ENCODE measurements at regions not wholly inside any gene's neighbourhood (a gene's known extent, or its start where the extent isn't known, plus 50 kb on each side); places are given as distances from the start of the nearest gene placed in this dataset.
A peak's percentile ranks its signal among the peaks of the same experiment; 100 is the strongest.

DNA sequence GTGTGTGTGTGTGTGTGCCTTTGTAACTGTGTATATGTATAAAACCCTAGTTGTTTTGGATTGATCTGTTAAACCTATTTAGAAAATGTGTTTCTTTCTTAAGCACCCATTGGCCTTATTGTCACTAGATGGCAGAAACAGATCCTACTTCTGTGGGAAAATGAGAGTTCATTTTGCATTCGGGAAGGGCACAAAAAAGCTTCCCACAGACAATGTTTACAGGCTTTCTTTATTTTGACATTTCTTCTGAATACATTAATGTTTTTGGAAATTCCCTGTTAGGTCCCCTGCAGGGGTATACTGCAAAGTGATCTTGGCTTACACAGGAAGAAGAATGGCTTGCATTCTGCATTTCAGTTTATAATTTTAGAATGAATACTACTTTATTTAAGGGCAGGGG, 481.8 kb upstream of the ARRDC3 start:
- H3K4ac ChIP-seq (ENCODE audit: low read depth in 1 of 2, low read length in 2 of 2), result no peak overlapping the region
- no peak overlapping the region for H3K4me3 ChIP-seq (ENCODE audit: insufficient read depth in 1 of 2, low read depth in 1 of 2, low read length in 2 of 2)
- no peak overlapping the region for H3K9ac ChIP-seq (ENCODE audit: low read length)
- no peak overlapping the region for H3K23ac ChIP-seq (ENCODE audit: low read length in 2 of 2)
- H2BK5ac ChIP-seq (ENCODE audit: low read depth, low read length, poor library complexity, severe bottlenecking), result no peak overlapping the region
- H2AK5ac ChIP-seq (ENCODE audit: low read length, severe bottlenecking), result no peak overlapping the region
- no peaks in the 10 kb centered on the region for H3K36me3 ChIP-seq (ENCODE audit: control insufficient read depth in 1 of 2, insufficient read depth in 2 of 2, low read depth in 1 of 2, low read length in 2 of 2)
- H2BK120ac ChIP-seq (ENCODE audit: low read depth, low read length), result no peak overlapping the region
- H3K4me1 ChIP-seq (ENCODE audit: control insufficient read depth, insufficient read depth, low read depth, low read length), result no peaks in the 10 kb centered on the region
- no peak overlapping the region for H4K91ac ChIP-seq (ENCODE audit: low read length)
- no peak for DNase-seq
- H3K18ac ChIP-seq (ENCODE audit: low read depth in 1 of 2, low read length in 2 of 2), result no peak overlapping the region
- H3K14ac ChIP-seq (ENCODE audit: low read length in 2 of 2), result no peak overlapping the region
- no peak overlapping the region for H2AFZ ChIP-seq (ENCODE audit: low read depth, low read length)
- no peak overlapping the region for H2BK12ac ChIP-seq (ENCODE audit: low read length in 2 of 2)
- H2BK15ac ChIP-seq (ENCODE audit: low read depth, poor library complexity, severe bottlenecking), result no peak overlapping the region
- no peaks in the 10 kb centered on the region for H3K27me3 ChIP-seq (ENCODE audit: control insufficient read depth in 1 of 2, insufficient read depth in 1 of 2, low read length in 2 of 2)
- no peak overlapping the region for H3K27ac ChIP-seq (ENCODE audit: low read length, poor library complexity, severe bottlenecking)
- no peaks in the 10 kb centered on the region for H3K79me1 ChIP-seq (replicated peaks; ENCODE audit: low read length, poor library complexity, severe bottlenecking)
- H3K9me3 ChIP-seq (ENCODE audit: control insufficient read depth, low read length), result no peaks in the 10 kb centered on the region
- no CpG with 5 or more reads among the region's 1 CpG for WGBS
- H4K8ac ChIP-seq (ENCODE audit: low read length), result no peak overlapping the region
- no peak overlapping the region for H3K4me2 ChIP-seq (ENCODE audit: low read length, poor library complexity, severe bottlenecking)

DNA sequence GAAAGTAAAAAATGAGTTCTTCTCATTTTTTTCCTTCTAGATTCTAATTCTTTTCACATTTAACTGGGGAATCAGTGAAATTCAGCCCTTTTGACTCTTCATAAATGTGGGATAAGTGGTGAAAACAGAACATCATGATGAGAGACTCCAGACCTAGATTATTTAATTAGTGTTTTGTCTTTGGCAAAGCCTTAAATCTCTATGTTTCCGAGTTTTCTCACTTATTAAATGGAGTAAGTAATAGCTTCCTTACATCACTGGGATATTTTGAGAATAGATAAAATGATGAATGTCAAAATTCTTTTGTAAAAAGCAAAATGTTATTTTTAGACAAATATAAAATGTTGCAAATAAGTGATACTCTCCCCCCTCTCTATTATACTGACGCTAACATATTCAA, 468.6 kb upstream of the ARRDC3 start:
- H3K9ac ChIP-seq (ENCODE audit: low read length), result no peak overlapping the region
- H3K4me1 ChIP-seq (ENCODE audit: control insufficient read depth, insufficient read depth, low read depth, low read length), result peaks cover 1% of the 10 kb centered on the region
- H2BK5ac ChIP-seq (ENCODE audit: low read depth, low read length, poor library complexity, severe bottlenecking), result no peak overlapping the region
- H2AFZ ChIP-seq (ENCODE audit: low read depth, low read length), result no peak overlapping the region
- no peaks in the 10 kb centered on the region for H3K36me3 ChIP-seq (ENCODE audit: control insufficient read depth in 1 of 2, insufficient read depth in 2 of 2, low read depth in 1 of 2, low read length in 2 of 2)
- no peak overlapping the region for H2BK15ac ChIP-seq (ENCODE audit: low read depth, poor library complexity, severe bottlenecking)
- no peak overlapping the region for H3K27ac ChIP-seq (ENCODE audit: low read length, poor library complexity, severe bottlenecking)
- no peak overlapping the region for H2AK5ac ChIP-seq (ENCODE audit: low read length, severe bottlenecking)
- DNase-seq, result no peak
- H2BK12ac ChIP-seq (ENCODE audit: low read length in 2 of 2), result no peak overlapping the region
- no peak overlapping the region for H3K4ac ChIP-seq (ENCODE audit: low read depth in 1 of 2, low read length in 2 of 2)
- H3K14ac ChIP-seq (ENCODE audit: low read length in 2 of 2), result no peak overlapping the region
- no peak overlapping the region for H4K8ac ChIP-seq (ENCODE audit: low read length)
- H3K9me3 ChIP-seq (ENCODE audit: control insufficient read depth, low read length), result no peaks in the 10 kb centered on the region
- H3K4me2 ChIP-seq (ENCODE audit: low read length, poor library complexity, severe bottlenecking), result no peak overlapping the region
- no peaks in the 10 kb centered on the region for H3K79me1 ChIP-seq (replicated peaks; ENCODE audit: low read length, poor library complexity, severe bottlenecking)
- WGBS, result no CpG with 5 or more reads among the region's 2 CpGs
- no peak overlapping the region for H3K23ac ChIP-seq (ENCODE audit: low read length in 2 of 2)
- H4K91ac ChIP-seq (ENCODE audit: low read length), result no peak overlapping the region
- no peak overlapping the region for H3K4me3 ChIP-seq (ENCODE audit: insufficient read depth in 1 of 2, low read depth in 1 of 2, low read length in 2 of 2)
- H2BK120ac ChIP-seq (ENCODE audit: low read depth, low read length), result no peak overlapping the region
- no peaks in the 10 kb centered on the region for H3K27me3 ChIP-seq (ENCODE audit: control insufficient read depth in 1 of 2, insufficient read depth in 1 of 2, low read length in 2 of 2)
- no peak overlapping the region for H3K18ac ChIP-seq (ENCODE audit: low read depth in 1 of 2, low read length in 2 of 2)

DNA sequence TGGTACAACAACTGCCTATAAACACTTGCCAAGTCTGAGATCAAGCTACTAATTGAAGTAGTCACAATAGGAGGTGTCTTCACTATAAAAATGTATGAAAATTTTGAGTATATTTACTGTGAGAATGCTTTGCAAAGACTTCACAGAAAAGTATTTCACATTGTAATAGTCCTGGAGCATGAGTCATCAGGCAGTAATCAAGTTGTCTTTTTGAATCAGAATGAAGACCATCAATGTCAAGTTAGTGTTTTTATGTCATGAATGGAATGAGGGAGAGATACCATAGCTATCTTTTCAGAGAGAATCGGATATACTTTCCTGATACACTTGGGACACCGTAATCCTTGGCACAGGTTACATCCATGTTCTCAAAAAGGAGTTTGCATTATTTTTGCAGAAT, 466.9 kb upstream of the ARRDC3 start:
- no peak overlapping the region for H2AK5ac ChIP-seq (ENCODE audit: low read length, severe bottlenecking)
- H3K4me2 ChIP-seq (ENCODE audit: low read length, poor library complexity, severe bottlenecking), result no peak overlapping the region
- no peak overlapping the region for H3K23ac ChIP-seq (ENCODE audit: low read length in 2 of 2)
- H3K4me1 ChIP-seq (ENCODE audit: control insufficient read depth, insufficient read depth, low read depth, low read length), result peaks cover 1% of the 10 kb centered on the region
- H3K36me3 ChIP-seq (ENCODE audit: control insufficient read depth in 1 of 2, insufficient read depth in 2 of 2, low read depth in 1 of 2, low read length in 2 of 2), result no peaks in the 10 kb centered on the region
- no peak overlapping the region for H4K8ac ChIP-seq (ENCODE audit: low read length)
- H3K27me3 ChIP-seq (ENCODE audit: control insufficient read depth in 1 of 2, insufficient read depth in 1 of 2, low read length in 2 of 2), result no peaks in the 10 kb centered on the region
- no peak overlapping the region for H3K18ac ChIP-seq (ENCODE audit: low read depth in 1 of 2, low read length in 2 of 2)
- WGBS, result 94% methylated on average over 2 of the region's 2 CpGs
- no peak overlapping the region for H3K27ac ChIP-seq (ENCODE audit: low read length, poor library complexity, severe bottlenecking)
- no peak overlapping the region for H4K91ac ChIP-seq (ENCODE audit: low read length)
- no peak overlapping the region for H2BK15ac ChIP-seq (ENCODE audit: low read depth, poor library complexity, severe bottlenecking)
- no peak overlapping the region for H3K4me3 ChIP-seq (ENCODE audit: insufficient read depth in 1 of 2, low read depth in 1 of 2, low read length in 2 of 2)
- no peaks in the 10 kb centered on the region for H3K79me1 ChIP-seq (replicated peaks; ENCODE audit: low read length, poor library complexity, severe bottlenecking)
- no peak overlapping the region for H2BK120ac ChIP-seq (ENCODE audit: low read depth, low read length)
- H2AFZ ChIP-seq (ENCODE audit: low read depth, low read length), result no peak overlapping the region
- H3K9me3 ChIP-seq (ENCODE audit: control insufficient read depth, low read length), result no peaks in the 10 kb centered on the region
- H2BK12ac ChIP-seq (ENCODE audit: low read length in 2 of 2), result no peak overlapping the region
- no peak overlapping the region for H3K9ac ChIP-seq (ENCODE audit: low read length)
- H2BK5ac ChIP-seq (ENCODE audit: low read depth, low read length, poor library complexity, severe bottlenecking), result no peak overlapping the region
- peak; percentile 27 for DNase-seq
- no peak overlapping the region for H3K14ac ChIP-seq (ENCODE audit: low read length in 2 of 2)
- no peak overlapping the region for H3K4ac ChIP-seq (ENCODE audit: low read depth in 1 of 2, low read length in 2 of 2)

DNA sequence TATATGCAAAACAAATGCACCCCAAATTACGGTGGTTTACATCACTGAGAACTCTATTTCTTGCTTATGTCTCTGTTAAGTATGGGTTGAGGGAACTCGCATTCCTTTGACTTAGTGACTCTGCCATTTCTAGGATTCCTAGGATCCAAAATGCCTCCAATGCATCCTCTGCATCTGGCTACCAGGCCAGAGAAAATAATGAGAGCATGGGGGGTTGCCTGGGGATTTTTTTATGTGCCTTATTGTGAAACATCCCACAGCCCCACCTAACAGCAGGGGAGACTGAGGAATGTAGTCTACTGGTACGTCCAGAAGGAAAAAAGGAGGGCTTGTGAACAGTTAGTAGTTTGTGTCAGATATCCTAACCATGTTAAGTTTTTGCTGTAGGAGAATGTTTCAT, 466.0 kb upstream of the ARRDC3 start:
- Histone ChIP-seq H3K9me3 (ENCODE audit: control insufficient read depth, low read length) (no peaks in the 10 kb centered on the region), H3K4me1 (ENCODE audit: control insufficient read depth, insufficient read depth, low read depth, low read length) (peaks cover 1% of the 10 kb centered on the region), H3K4ac (ENCODE audit: low read depth in 1 of 2, low read length in 2 of 2) (no peak overlapping the region), H3K36me3 (ENCODE audit: control insufficient read depth in 1 of 2, insufficient read depth in 2 of 2, low read depth in 1 of 2, low read length in 2 of 2) (no peaks in the 10 kb centered on the region), H3K14ac (ENCODE audit: low read length in 2 of 2) (no peak overlapping the region), H3K9ac (ENCODE audit: low read length) (no peak overlapping the region), H3K23ac (ENCODE audit: low read length in 2 of 2) (no peak overlapping the region), H3K79me1 (replicated peaks; ENCODE audit: low read length, poor library complexity, severe bottlenecking) (no peaks in the 10 kb centered on the region), H2AFZ (ENCODE audit: low read depth, low read length) (no peak overlapping the region), H3K27ac (ENCODE audit: low read length, poor library complexity, severe bottlenecking) (peak overlapping the region; percentile 38), H2BK15ac (ENCODE audit: low read depth, poor library complexity, severe bottlenecking) (no peak overlapping the region), H4K8ac (ENCODE audit: low read length) (no peak overlapping the region), H4K91ac (ENCODE audit: low read length) (no peak overlapping the region), H2AK5ac (ENCODE audit: low read length, severe bottlenecking) (peak overlapping the region; percentile 89), H3K27me3 (ENCODE audit: control insufficient read depth in 1 of 2, insufficient read depth in 1 of 2, low read length in 2 of 2) (no peaks in the 10 kb centered on the region), H2BK120ac (ENCODE audit: low read depth, low read length) (no peak overlapping the region), H2BK12ac (ENCODE audit: low read length in 2 of 2) (no peak overlapping the region), H3K4me3 (ENCODE audit: insufficient read depth in 1 of 2, low read depth in 1 of 2, low read length in 2 of 2) (no peak overlapping the region), H3K18ac (ENCODE audit: low read depth in 1 of 2, low read length in 2 of 2) (peak overlapping the region in 1 of 2 experiments; percentile 19), H3K4me2 (ENCODE audit: low read length, poor library complexity, severe bottlenecking) (no peak overlapping the region), H2BK5ac (ENCODE audit: low read depth, low read length, poor library complexity, severe bottlenecking) (no peak overlapping the region)
- 93% methylated on average over 2 of the region's 3 CpGs for WGBS
- DNase-seq, result peak; percentile 5
